ENCODE measurements at regions not wholly inside any gene's neighbourhood (a gene's known extent, or its start where the extent isn't known, plus 50 kb on each side); places are given as distances from the start of the nearest gene placed in this dataset.

GRCh38 chr1:5364591-5364990 lies 627.6 kb downstream of the NPHP4 start:
- POLR2A ChIA-PET, result no interaction called here
- Histone ChIP-seq H3K36me3 (ENCODE audit: control insufficient read depth, insufficient read depth, low read length) (no peaks in the 10 kb centered on the region), H3K9me3 (no peaks in the 10 kb centered on the region), H3K4me3 (ENCODE audit: low read depth, low read length) (no peak overlapping the region), H3K4me1 (no peaks in the 10 kb centered on the region), H3K27me3 (replicated peaks; ENCODE audit: control insufficient read depth, insufficient read depth, low read length) (no peaks in the 10 kb centered on the region)
- TF ChIP-seq CTCF (IDR thresholded peaks at IDR 0.05; ENCODE audit: insufficient read depth in 1 of 2, low read depth in 1 of 2, low read length in 1 of 2, severe bottlenecking in 1 of 2, unreplicated experiment in 1 of 2), result no peak
- CTCF ChIA-PET, result no interaction called here
- Mint-ChIP-seq H3K4me3 (ENCODE audit: unreplicated experiment) (no peak overlapping the region), H3K9me3 (ENCODE audit: unreplicated experiment) (peaks cover 15% of the 10 kb centered on the region), H3K27me3 (ENCODE audit: insufficient read depth, unreplicated experiment) (no peaks in the 10 kb centered on the region), H3K27ac (ENCODE audit: unreplicated experiment) (no peak overlapping the region), H3K4me1 (ENCODE audit: low read depth, unreplicated experiment) (no peaks in the 10 kb centered on the region), H3K36me3 (ENCODE audit: insufficient read depth, unreplicated experiment) (no peaks in the 10 kb centered on the region)
- intact Hi-C loops (cut with micrococcal nuclease; ENCODE audit: unreplicated experiment), result no loop called here
- DNase-seq, result no peak
- no TSS peak for BruUV-seq (replicated peaks)

GRCh38 chr1:5354681-5355080 lies 637.5 kb downstream of the NPHP4 start:
- Histone ChIP-seq H3K4me1 (no peaks in the 10 kb centered on the region), H3K9me3 (no peaks in the 10 kb centered on the region), H3K27me3 (replicated peaks; ENCODE audit: control insufficient read depth, insufficient read depth, low read length) (no peaks in the 10 kb centered on the region), H3K36me3 (ENCODE audit: control insufficient read depth, insufficient read depth, low read length) (no peaks in the 10 kb centered on the region), H3K4me3 (ENCODE audit: low read depth, low read length) (no peak overlapping the region)
- no peak for DNase-seq
- Mint-ChIP-seq H3K36me3 (ENCODE audit: insufficient read depth, unreplicated experiment) (no peaks in the 10 kb centered on the region), H3K4me3 (ENCODE audit: unreplicated experiment) (no peak overlapping the region), H3K9me3 (ENCODE audit: unreplicated experiment) (peaks cover 25% of the 10 kb centered on the region), H3K27ac (ENCODE audit: unreplicated experiment) (no peak overlapping the region), H3K4me1 (ENCODE audit: low read depth, unreplicated experiment) (no peaks in the 10 kb centered on the region), H3K27me3 (ENCODE audit: insufficient read depth, unreplicated experiment) (no peaks in the 10 kb centered on the region)
- no TSS peak for BruUV-seq (replicated peaks)
- intact Hi-C loops (cut with micrococcal nuclease; ENCODE audit: unreplicated experiment), result no loop called here
- CTCF ChIA-PET, result no interaction called here
- POLR2A ChIA-PET, result no interaction called here
- no peak for TF ChIP-seq CTCF (IDR thresholded peaks at IDR 0.05; ENCODE audit: insufficient read depth in 1 of 2, low read depth in 1 of 2, low read length in 1 of 2, severe bottlenecking in 1 of 2, unreplicated experiment in 1 of 2)

- POLR2A ChIA-PET, result no interaction called here
- BruUV-seq (replicated peaks), result no TSS peak
These were observed 640.9 kb downstream of the NPHP4 start for GRCh38 chr1:5351366-5351765.

More at GRCh38 chr1:5351366-5351765, 640.9 kb downstream of the NPHP4 start:
- CTCF ChIA-PET, result no interaction called here
- Histone ChIP-seq H3K9me3 (no peaks in the 10 kb centered on the region), H3K4me1 (no peaks in the 10 kb centered on the region), H3K36me3 (ENCODE audit: control insufficient read depth, insufficient read depth, low read length) (no peaks in the 10 kb centered on the region), H3K4me3 (ENCODE audit: low read depth, low read length) (no peak overlapping the region), H3K27me3 (replicated peaks; ENCODE audit: control insufficient read depth, insufficient read depth, low read length) (no peaks in the 10 kb centered on the region)
- Mint-ChIP-seq H3K27me3 (ENCODE audit: insufficient read depth, unreplicated experiment) (no peaks in the 10 kb centered on the region), H3K36me3 (ENCODE audit: insufficient read depth, unreplicated experiment) (no peaks in the 10 kb centered on the region), H3K9me3 (ENCODE audit: unreplicated experiment) (peaks cover 31% of the 10 kb centered on the region), H3K27ac (ENCODE audit: unreplicated experiment) (no peak overlapping the region), H3K4me1 (ENCODE audit: low read depth, unreplicated experiment) (no peaks in the 10 kb centered on the region), H3K4me3 (ENCODE audit: unreplicated experiment) (no peak overlapping the region)
- intact Hi-C loops (cut with micrococcal nuclease; ENCODE audit: unreplicated experiment), result no loop called here
- TF ChIP-seq CTCF (IDR thresholded peaks at IDR 0.05; ENCODE audit: insufficient read depth in 1 of 2, low read depth in 1 of 2, low read length in 1 of 2, severe bottlenecking in 1 of 2, unreplicated experiment in 1 of 2), result no peak
- no peak for DNase-seq

Data from Caco-2 (cell line).